Body of pancreas (tissue), 4 donors: ENCODE measurements at regions not wholly inside any gene's neighbourhood (a gene's known extent, or its start where the extent isn't known, plus 50 kb on each side); places are given as distances from the start of the nearest gene placed in this dataset.

Experiments
- POLR2A ChIP-seq, 3 donors: fragments of 450-650 bp; IDR thresholded peaks; one replicate each; pipeline ENCODE4 v1.6.1; 2016; ENCODE audit warnings: antibody characterized with exemption in 3 of 3, mild to moderate bottlenecking in 2 of 3
- TF ChIP-seq, protein P1 (sequence below), 7 experiments: fragments of 450-650 bp in 4 of 7; fragments of 200-600 bp in 3 of 7; sonication (generic) in 3 of 7; IDR thresholded peaks; one replicate each; pipeline ENCODE4 v1.5.1; 2016 to 2019; ENCODE audit warnings: antibody characterized with exemption in 7 of 7

DNA sequence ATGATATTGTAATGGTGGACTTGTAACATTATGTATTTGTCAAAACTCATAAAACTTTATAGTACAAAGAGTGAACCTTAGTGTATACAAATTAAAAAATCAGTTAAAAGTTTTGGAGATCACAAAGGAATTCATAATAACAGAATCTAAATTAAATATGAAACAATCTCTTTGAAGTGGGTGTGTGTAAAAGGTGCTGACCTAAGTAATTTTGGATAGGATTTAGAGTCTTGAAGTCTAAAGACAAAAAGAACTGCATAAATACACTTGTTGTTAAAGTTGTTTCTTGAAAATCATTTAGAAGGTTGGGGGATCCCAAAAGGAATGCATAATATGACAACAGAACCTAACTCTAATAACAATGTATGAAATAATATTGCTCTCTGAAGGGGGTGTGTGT, 295.5 kb downstream of the PRR16 start:
- TF ChIP-seq, protein P1, sequence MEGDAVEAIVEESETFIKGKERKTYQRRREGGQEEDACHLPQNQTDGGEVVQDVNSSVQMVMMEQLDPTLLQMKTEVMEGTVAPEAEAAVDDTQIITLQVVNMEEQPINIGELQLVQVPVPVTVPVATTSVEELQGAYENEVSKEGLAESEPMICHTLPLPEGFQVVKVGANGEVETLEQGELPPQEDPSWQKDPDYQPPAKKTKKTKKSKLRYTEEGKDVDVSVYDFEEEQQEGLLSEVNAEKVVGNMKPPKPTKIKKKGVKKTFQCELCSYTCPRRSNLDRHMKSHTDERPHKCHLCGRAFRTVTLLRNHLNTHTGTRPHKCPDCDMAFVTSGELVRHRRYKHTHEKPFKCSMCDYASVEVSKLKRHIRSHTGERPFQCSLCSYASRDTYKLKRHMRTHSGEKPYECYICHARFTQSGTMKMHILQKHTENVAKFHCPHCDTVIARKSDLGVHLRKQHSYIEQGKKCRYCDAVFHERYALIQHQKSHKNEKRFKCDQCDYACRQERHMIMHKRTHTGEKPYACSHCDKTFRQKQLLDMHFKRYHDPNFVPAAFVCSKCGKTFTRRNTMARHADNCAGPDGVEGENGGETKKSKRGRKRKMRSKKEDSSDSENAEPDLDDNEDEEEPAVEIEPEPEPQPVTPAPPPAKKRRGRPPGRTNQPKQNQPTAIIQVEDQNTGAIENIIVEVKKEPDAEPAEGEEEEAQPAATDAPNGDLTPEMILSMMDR (IDR thresholded peaks at IDR 0.05), result no peak
- no peak for TF ChIP-seq POLR2A (IDR thresholded peaks at IDR 0.05)
